H9 (cell line): ENCODE measurements at regions not wholly inside any gene's neighbourhood (a gene's known extent, or its start where the extent isn't known, plus 50 kb on each side); places are given as distances from the start of the nearest gene placed in this dataset.

Experiments
- DNase-seq: peaks from one replicate; pipeline ENCODE4 v3.0.0-alpha.2; 2017
- H2AFZ ChIP-seq: one replicate; pipeline ENCODE4 v1.6.1; 2013; ENCODE audit warnings: mild to moderate bottlenecking, low read length, control low read depth, moderate library complexity
- H2AK5ac ChIP-seq: 2 replicates; pipeline ENCODE4 v1.6.1; 2013; ENCODE audit warnings: low read length, control low read depth, mixed read lengths; ENCODE audit not compliant: insufficient read length
- H2BK120ac ChIP-seq: one replicate; pipeline ENCODE4 v1.6.1; 2013; ENCODE audit warnings: low read depth, mild to moderate bottlenecking, low read length, control low read depth, inconsistent platforms; ENCODE audit not compliant: poor library complexity, severe bottlenecking
- H2BK12ac ChIP-seq: 2 replicates; pipeline ENCODE4 v1.6.1; 2013; ENCODE audit warnings: low read length, control low read depth, mixed read lengths, low read depth; ENCODE audit not compliant: insufficient read length
- H2BK15ac ChIP-seq: 2 replicates; pipeline ENCODE4 v1.6.1; 2013; ENCODE audit warnings: low read depth, low read length, control low read depth
- H2BK20ac ChIP-seq: one replicate; pipeline ENCODE4 v1.6.1; 2013; ENCODE audit warnings: low read depth, mild to moderate bottlenecking, low read length, control low read depth, inconsistent platforms; ENCODE audit not compliant: poor library complexity, severe bottlenecking
- H2BK5ac ChIP-seq: 2 replicates; pipeline ENCODE4 v1.6.1; 2013; ENCODE audit warnings: low read length, control low read depth, mixed read lengths; ENCODE audit not compliant: insufficient read length
- H3K14ac ChIP-seq: 2 replicates; pipeline ENCODE4 v1.6.1; 2013; ENCODE audit warnings: low read length, control low read depth; ENCODE audit not compliant: insufficient read depth
- H3K18ac ChIP-seq: 2 replicates; pipeline ENCODE4 v1.6.1; 2013; ENCODE audit warnings: low read depth, mild to moderate bottlenecking, mixed read lengths, low read length, control low read depth; ENCODE audit not compliant: insufficient read length
- H3K23ac ChIP-seq: 2 replicates; pipeline ENCODE4 v1.6.1; 2013; ENCODE audit warnings: low read length, control low read depth, mixed read lengths, low read depth; ENCODE audit not compliant: insufficient read length
- H3K23me2 ChIP-seq: 2 replicates; pipeline ENCODE4 v1.6.1; 2013; ENCODE audit warnings: low read depth, mild to moderate bottlenecking, mixed read lengths, low read length, control low read depth; ENCODE audit not compliant: insufficient read length, poor library complexity, severe bottlenecking
- H3K27ac ChIP-seq: 2 replicates; pipeline ENCODE4 v1.5.1; 2013; ENCODE audit warnings: low read length, control low read depth, mixed read lengths, low read depth; ENCODE audit not compliant: insufficient read length
- H3K27me3 ChIP-seq: 2 replicates; pipeline ENCODE4 v1.6.1; 2013; ENCODE audit warnings: low read length, control low read depth, inconsistent platforms; ENCODE audit not compliant: insufficient read depth
- H3K4ac ChIP-seq: 2 replicates; pipeline ENCODE4 v1.6.1; 2013; ENCODE audit warnings: low read depth, mild to moderate bottlenecking, control low read depth, inconsistent platforms, low read length, moderate library complexity
- H3K4me1 ChIP-seq: 2 replicates; pipeline ENCODE4 v1.6.1; 2013; ENCODE audit warnings: low read length, control low read depth, inconsistent platforms; ENCODE audit not compliant: insufficient read depth
- H3K4me2 ChIP-seq: 2 replicates; pipeline ENCODE4 v1.6.1; 2013; ENCODE audit warnings: low read length, control low read depth, mixed read lengths; ENCODE audit not compliant: insufficient read length, insufficient read depth
- H3K56ac ChIP-seq: 2 replicates; pipeline ENCODE4 v1.6.1; 2013; ENCODE audit warnings: low read depth, mild to moderate bottlenecking, mixed read lengths, low read length, control low read depth; ENCODE audit not compliant: insufficient read length
- H3K79me1 ChIP-seq: 2 replicates; pipeline ENCODE4 v1.6.1; 2013; ENCODE audit warnings: low read depth, mild to moderate bottlenecking, moderate library complexity, low read length, control low read depth, inconsistent platforms; ENCODE audit not compliant: insufficient read depth, poor library complexity, severe bottlenecking
- H3K79me2 ChIP-seq: 2 replicates; pipeline ENCODE4 v1.6.1; 2013; ENCODE audit warnings: low read length, control low read depth, inconsistent platforms; ENCODE audit not compliant: insufficient read depth
- H3K9ac ChIP-seq: 2 replicates; pipeline ENCODE4 v1.6.1; 2013; ENCODE audit warnings: low read length, control low read depth, mixed read lengths; ENCODE audit not compliant: insufficient read length; ENCODE audit errors: extremely low read depth
- H3K9me3 ChIP-seq: one replicate; pipeline ENCODE4 v1.6.1; 2013; ENCODE audit warnings: low read depth, low read length, inconsistent platforms; ENCODE audit not compliant: control insufficient read depth
- H3T11ph ChIP-seq: one replicate; pipeline ENCODE4 v1.6.1; 2013; ENCODE audit warnings: mild to moderate bottlenecking, low read length, control low read depth, inconsistent platforms
- H4K20me1 ChIP-seq: one replicate; pipeline ENCODE4 v1.6.1; 2013; ENCODE audit not compliant: control insufficient read depth, insufficient read length, insufficient read depth
- H4K5ac ChIP-seq: 2 replicates; pipeline ENCODE4 v1.6.1; 2013; ENCODE audit warnings: low read depth, mild to moderate bottlenecking, mixed read lengths, low read length, control low read depth; ENCODE audit not compliant: insufficient read length
- H4K8ac ChIP-seq: replicated peaks from 2 replicates; pipeline ENCODE4 v1.6.1; 2013; ENCODE audit warnings: low read length, control low read depth, mixed read lengths, low read depth; ENCODE audit not compliant: insufficient read length
- H4K91ac ChIP-seq: 2 replicates; pipeline ENCODE4 v1.6.1; 2013; ENCODE audit warnings: low read depth, mild to moderate bottlenecking, moderate library complexity, mixed read lengths, low read length, control low read depth; ENCODE audit not compliant: insufficient read length
- H3K27ac Mint-ChIP-seq, 3 experiments: 2 replicates in 2 of 3; 3 replicates in 1 of 3; pipeline ENCODE4 v1.8.0; 2020 to 2021; ENCODE audit warnings: mixed read lengths in 3 of 3, mild to moderate bottlenecking in 1 of 3, moderate library complexity in 1 of 3
- H3K27me3 Mint-ChIP-seq: 2 replicates; pipeline ENCODE4 v1.8.0; 2021; ENCODE audit warnings: low read depth, mild to moderate bottlenecking, moderate library complexity, mixed read lengths
- H3K36me3 Mint-ChIP-seq, 3 experiments: 2 replicates in 2 of 3; 3 replicates in 1 of 3; pipeline ENCODE4 v1.8.0; 2020 to 2021; ENCODE audit warnings: low read depth in 3 of 3, mixed read lengths in 3 of 3; ENCODE audit not compliant: insufficient read depth in 1 of 3
- H3K4me1 Mint-ChIP-seq, 2 experiments: 2 replicates each; pipeline ENCODE4 v1.8.0; 2020; ENCODE audit warnings: mixed read lengths in 2 of 2
- H3K4me3 Mint-ChIP-seq, 2 experiments: 2 replicates in 1 of 2; 3 replicates in 1 of 2; pipeline ENCODE4 v1.8.0; 2020 to 2021; ENCODE audit warnings: mild to moderate bottlenecking in 2 of 2, mixed read lengths in 2 of 2, moderate library complexity in 1 of 2
- H3K9me3 Mint-ChIP-seq, 2 experiments: 2 replicates in 1 of 2; 3 replicates in 1 of 2; pipeline ENCODE4 v1.8.0; 2020; ENCODE audit warnings: mild to moderate bottlenecking in 2 of 2, mixed read lengths in 2 of 2, moderate library complexity in 1 of 2
- CTCF ChIP-seq: fragments of 200-600 bp; sonication (generic); conservative IDR thresholded peaks from 3 replicates; pipeline ENCODE4 v1.8.0; 2021; ENCODE audit warnings: antibody characterized with exemption, mild to moderate bottlenecking
- WGBS: extraction: QIAGEN DNeasy Blood & Tissue Kit; methylation state at CpG from one replicate; pipeline ENCODE4 v1.1.7; 2013; ENCODE audit warnings: missing lambda C conversion rate, low lambda C conversion rate, mixed read lengths; ENCODE audit not compliant: insufficient read length; ENCODE audit errors: extremely low coverage; 5-methylcytosine and 5-hydroxymethylcytosine counted together

GRCh38 chr5:175810457-175810856 is 60.9 kb upstream of the CPLX2 start:
- Histone ChIP-seq H2BK5ac (no peak overlapping the region), H3K79me1 (no peaks in the 10 kb centered on the region), H4K91ac (no peak overlapping the region), H3K27me3 (no peaks in the 10 kb centered on the region), H2BK120ac (no peak overlapping the region), H3K14ac (no peak overlapping the region), H2BK20ac (no peak overlapping the region), H4K20me1 (no peaks in the 10 kb centered on the region), H3K27ac (no peak overlapping the region), H3K4me2 (no peak overlapping the region), H4K5ac (no peak overlapping the region), H2BK12ac (no peak overlapping the region), H3K18ac (no peak overlapping the region), H3K4me1 (no peaks in the 10 kb centered on the region; the same call in 1 of the 2 replicates), H3K4ac (no peak overlapping the region), H4K8ac (no peak overlapping the region), H3K9ac (no peak overlapping the region), H2AK5ac (no peak overlapping the region), H3K79me2 (no peaks in the 10 kb centered on the region), H3K56ac (no peak overlapping the region), H3K23ac (no peak overlapping the region), H3T11ph (no peak overlapping the region), H3K23me2 (no peaks in the 10 kb centered on the region), H2BK15ac (no peak overlapping the region), H3K9me3 (no peaks in the 10 kb centered on the region), H2AFZ (no peak overlapping the region)
- H3K27me3 Mint-ChIP-seq: peaks cover 3% of the 10 kb centered on the region; the same call in 1 of the 2 replicates
- H3K9me3 Mint-ChIP-seq: no peaks in the 10 kb centered on the region
- H3K36me3 Mint-ChIP-seq: peaks cover 0 to 2% (median 0%) of the 10 kb centered on the region in 3 experiments; a peak in 1 of 7 replicates
- peaks cover 17 to 23% of the 10 kb centered on the region in 2 experiments for H3K4me1 Mint-ChIP-seq
- no CpG with 5 or more reads among the region's 2 CpGs for WGBS
- no peak for DNase-seq
- no peak overlapping the region for H3K4me3 Mint-ChIP-seq
- TF ChIP-seq CTCF: no peak
- no peak overlapping the region for H3K27ac Mint-ChIP-seq
